GM23248 (cell line): ENCODE measurements at regions not wholly inside any gene's neighbourhood (a gene's known extent, or its start where the extent isn't known, plus 50 kb on each side); places are given as distances from the start of the nearest gene placed in this dataset.

Experiments
- DNase-seq: peaks from one replicate; pipeline ENCODE4 v3.0.0-alpha.2; 2015
- H2AFZ ChIP-seq: fragments of 200-600 bp; sonication (generic); 2 replicates; pipeline ENCODE4 v1.6.1; 2016; ENCODE audit warnings: antibody characterized with exemption
- H3F3A ChIP-seq: fragments of 200-600 bp; sonication (generic); 2 replicates; pipeline ENCODE4 v1.6.1; 2016; ENCODE audit warnings: mild to moderate bottlenecking, antibody characterized with exemption, mixed run types; ENCODE audit not compliant: insufficient read depth
- H3K27ac ChIP-seq: fragments of 200-600 bp; sonication (generic); 2 replicates; pipeline ENCODE4 v1.5.1; 2016; ENCODE audit warnings: mild to moderate bottlenecking
- H3K27me3 ChIP-seq: fragments of 200-600 bp; sonication (generic); replicated peaks from 2 replicates; pipeline ENCODE4 v1.6.1; 2016; ENCODE audit warnings: mild to moderate bottlenecking; ENCODE audit not compliant: insufficient read depth
- H3K36me3 ChIP-seq: fragments of 200-600 bp; sonication (generic); 2 replicates; pipeline ENCODE4 v1.6.1; 2016; ENCODE audit warnings: low read depth, mild to moderate bottlenecking
- H3K4me1 ChIP-seq: fragments of 200-600 bp; sonication (generic); 2 replicates; pipeline ENCODE4 v1.6.1; 2016; ENCODE audit warnings: mild to moderate bottlenecking; ENCODE audit not compliant: insufficient read depth
- H3K4me2 ChIP-seq: fragments of 200-600 bp; sonication (generic); one replicate; pipeline ENCODE4 v1.6.1; 2016; ENCODE audit warnings: mild to moderate bottlenecking; ENCODE audit not compliant: unreplicated experiment
- H3K4me3 ChIP-seq: fragments of 200-600 bp; sonication (generic); 2 replicates; pipeline ENCODE4 v1.5.1; 2016; ENCODE audit warnings: mild to moderate bottlenecking
- H3K79me2 ChIP-seq: fragments of 200-600 bp; sonication (generic); 2 replicates; pipeline ENCODE4 v1.6.1; 2016; ENCODE audit warnings: mild to moderate bottlenecking; ENCODE audit not compliant: insufficient read depth
- H3K9ac ChIP-seq: fragments of 200-600 bp; sonication (generic); 2 replicates; pipeline ENCODE4 v1.6.1; 2016; ENCODE audit warnings: mild to moderate bottlenecking
- H3K9me2 ChIP-seq: fragments of 200-600 bp; sonication (generic); 2 replicates; pipeline ENCODE4 v1.6.1; 2016; ENCODE audit warnings: mixed run types, mild to moderate bottlenecking, moderate library complexity; ENCODE audit not compliant: insufficient read depth
- H3K9me3 ChIP-seq: fragments of 200-600 bp; sonication (generic); one replicate; pipeline ENCODE4 v1.6.1; 2017; ENCODE audit warnings: low read depth
- H4K20me1 ChIP-seq: fragments of 200-600 bp; sonication (generic); 2 replicates; pipeline ENCODE4 v1.6.0; 2016; ENCODE audit not compliant: insufficient read depth
- EZH2 ChIP-seq: fragments of 200-600 bp; sonication (generic); IDR thresholded peaks from 2 replicates; pipeline ENCODE4 v1.6.1; 2018; ENCODE audit warnings: antibody characterized with exemption, mild to moderate bottlenecking; ENCODE audit not compliant: insufficient read depth, poor library complexity, severe bottlenecking
- EZH2phosphoT487 ChIP-seq: fragments of 200-600 bp; sonication (generic); IDR thresholded peaks from 2 replicates; pipeline ENCODE4 v1.6.1; 2018; ENCODE audit warnings: antibody characterized with exemption, moderate library complexity, mild to moderate bottlenecking, low read depth; ENCODE audit not compliant: insufficient read depth
- WGBS, 2 experiments: methylation state at CpG; one replicate each; pipeline ENCODE4 v1.1.6; 2015 to 2017; ENCODE audit warnings: low lambda C conversion rate in 2 of 2, low coverage in 1 of 2; ENCODE audit errors: missing lambda C conversion rate in 2 of 2; 5-methylcytosine and 5-hydroxymethylcytosine counted together
- in situ Hi-C: fragments of 300-500 bp; cut with MboI; formaldehyde crosslinking; loops from 2 replicates; pipeline ENCODE4 v1.15.0; 2020

DNA sequence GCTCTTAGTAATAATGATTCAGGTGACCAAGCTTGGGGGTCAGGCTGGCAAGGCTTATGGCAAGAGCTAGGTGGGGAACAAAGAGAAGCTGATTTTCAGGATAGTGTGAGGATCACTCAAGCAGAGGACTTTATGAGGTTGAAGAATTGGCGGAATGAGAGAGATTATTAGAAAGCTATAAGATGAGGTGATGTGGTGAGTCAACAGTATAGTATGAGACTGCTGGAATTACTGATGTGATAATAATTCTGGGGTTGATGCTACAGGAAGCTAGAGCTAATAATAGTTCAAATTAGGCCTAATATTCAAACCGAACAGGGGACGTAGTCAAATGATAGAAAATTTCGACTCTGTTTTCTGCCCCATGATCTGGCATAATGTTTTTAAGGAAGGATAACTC lies 2115.3 kb upstream of the PIK3C3 start:
- H3K4me2 ChIP-seq: no peak overlapping the region
- in situ Hi-C loops: no loop called here

DNA sequence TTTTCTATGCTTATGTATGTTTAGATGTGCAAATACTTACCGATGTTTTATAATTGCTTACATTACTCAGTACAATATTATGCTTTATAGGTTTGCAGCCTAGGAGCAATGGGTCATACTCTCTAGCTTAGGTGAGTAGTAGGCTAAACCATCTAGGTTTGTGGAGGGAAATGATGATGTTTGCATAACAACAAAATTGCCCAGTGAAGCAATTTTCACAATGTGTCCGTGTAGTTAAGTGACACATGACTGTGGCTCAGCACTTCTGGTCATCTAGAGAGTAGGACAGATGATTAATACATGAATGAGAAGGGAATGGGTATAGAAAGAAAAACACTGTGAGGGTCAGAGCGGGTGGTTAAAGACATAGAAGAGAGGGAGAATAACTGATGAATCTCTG lies 2116.2 kb upstream of the PIK3C3 start:
- in situ Hi-C loops: no loop called here
- Histone ChIP-seq H3K9me2 (no peaks in the 10 kb centered on the region), H3F3A (no peaks in the 10 kb centered on the region; the same call in 1 of the 2 replicates), H3K4me3 (no peak overlapping the region), H3K4me2 (no peak overlapping the region), H3K36me3 (no peaks in the 10 kb centered on the region), H3K9ac (no peak overlapping the region), H3K9me3 (no peaks in the 10 kb centered on the region), H3K79me2 (no peaks in the 10 kb centered on the region), H4K20me1 (no peaks in the 10 kb centered on the region), H3K27ac (no peak overlapping the region), H3K4me1 (0 out of 2 replicates have a peak, but pooled peaks cover 4% of the 10 kb centered on the region), H2AFZ (no peak overlapping the region), H3K27me3 (no peaks in the 10 kb centered on the region)
- TF ChIP-seq EZH2phosphoT487 (no peak), EZH2 (no peak)
- DNase-seq: no peak
- 82 to 87% methylated on average over 3 of the region's 3 CpGs for WGBS, 2 experiments

More for the DNA sequence above, 2115.3 kb upstream of the PIK3C3 start:
- H3K4me1 ChIP-seq: 0 out of 2 replicates have a peak, but pooled peaks cover 4% of the 10 kb centered on the region
- no peaks in the 10 kb centered on the region for H4K20me1 ChIP-seq
- no peaks in the 10 kb centered on the region for H3K79me2 ChIP-seq
- no peaks in the 10 kb centered on the region for H3K9me2 ChIP-seq
- H3K36me3 ChIP-seq: no peaks in the 10 kb centered on the region
- H3K27me3 ChIP-seq: no peaks in the 10 kb centered on the region
- H3K4me3 ChIP-seq: no peak overlapping the region
- no peak overlapping the region for H3K9ac ChIP-seq
- WGBS, 2 experiments: 89 to 97% methylated on average over 4 of the region's 4 CpGs
- DNase-seq: no peak
- H3F3A ChIP-seq: no peaks in the 10 kb centered on the region; the same call in 1 of the 2 replicates
- H3K9me3 ChIP-seq: no peaks in the 10 kb centered on the region
- no peak overlapping the region for H3K27ac ChIP-seq
- TF ChIP-seq EZH2: no peak
- no peak for TF ChIP-seq EZH2phosphoT487
- no peak overlapping the region for H2AFZ ChIP-seq

DNA sequence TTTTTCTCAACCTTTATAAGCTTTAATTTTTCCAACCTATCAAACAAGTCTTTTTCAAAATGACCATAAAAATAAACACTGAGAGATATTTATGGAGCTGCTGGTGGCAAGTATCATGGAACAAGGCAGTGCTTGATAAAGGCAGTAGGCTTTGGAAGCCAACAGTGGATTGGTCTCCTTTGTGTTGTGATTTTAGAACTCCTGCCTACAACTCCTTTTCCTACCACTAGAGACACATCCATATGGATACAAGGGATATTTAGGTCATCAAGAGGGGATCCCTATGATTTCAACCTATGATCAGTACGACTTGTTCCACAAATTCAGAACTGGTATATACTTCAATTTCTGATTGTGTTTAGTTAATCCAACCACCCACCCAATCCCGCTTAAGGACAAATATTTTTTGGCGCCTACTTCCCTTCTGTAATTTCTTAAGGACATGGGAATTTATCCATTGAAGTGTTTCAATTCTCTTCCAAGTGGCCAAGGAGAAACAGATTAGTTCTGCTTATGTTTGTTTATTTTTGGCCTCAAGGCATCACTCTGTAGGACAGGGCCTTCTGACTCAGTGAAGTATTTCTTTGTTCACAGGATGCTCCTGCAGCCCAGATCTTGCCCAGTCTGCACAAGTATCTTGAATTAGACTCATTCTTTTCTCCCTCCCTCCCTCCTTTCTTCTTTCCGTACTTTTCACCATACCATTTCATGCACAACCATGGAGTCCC lies 2119.6 kb upstream of the PIK3C3 start:
- Histone ChIP-seq H3K4me3 (no peak overlapping the region), H3K27me3 (no peaks in the 10 kb centered on the region), H3F3A (no peaks in the 10 kb centered on the region; the same call in 1 of the 2 replicates), H3K27ac (no peak overlapping the region), H3K79me2 (no peaks in the 10 kb centered on the region), H3K9me3 (no peaks in the 10 kb centered on the region), H3K9ac (no peak overlapping the region), H2AFZ (no peak overlapping the region), H3K36me3 (no peaks in the 10 kb centered on the region), H3K4me2 (no peak overlapping the region), H3K4me1 (no peaks in the 10 kb centered on the region), H3K9me2 (no peaks in the 10 kb centered on the region), H4K20me1 (no peaks in the 10 kb centered on the region)
- 63 to 70% methylated on average over 4 of the region's 4 CpGs for WGBS, 2 experiments
- no peak for DNase-seq
- in situ Hi-C loops: no loop called here
- no peak for TF ChIP-seq EZH2
- no peak for TF ChIP-seq EZH2phosphoT487

DNA sequence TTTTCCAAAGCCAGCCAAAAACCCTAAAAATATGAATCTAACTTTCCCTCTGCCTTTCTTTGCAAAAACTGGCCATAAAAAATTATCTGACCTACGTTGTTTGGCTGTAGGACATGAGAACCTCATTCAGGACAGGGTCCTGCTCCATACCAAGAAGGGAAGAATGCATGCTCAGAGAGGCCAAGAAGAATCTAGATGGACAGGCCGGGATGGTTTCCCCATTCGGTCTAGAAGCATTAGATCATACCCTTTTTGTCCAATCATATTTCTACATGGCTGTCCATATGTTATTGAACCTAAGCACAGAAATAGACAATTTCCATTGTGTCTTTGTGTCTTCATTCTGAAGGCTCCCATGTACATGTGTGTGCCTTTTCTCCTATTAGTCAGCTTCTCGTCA lies 2120.4 kb upstream of the PIK3C3 start:
- Histone ChIP-seq H3K9ac (no peak overlapping the region), H3K36me3 (no peaks in the 10 kb centered on the region), H4K20me1 (no peaks in the 10 kb centered on the region), H3K4me3 (no peak overlapping the region), H3K9me3 (no peaks in the 10 kb centered on the region), H3K27me3 (no peaks in the 10 kb centered on the region), H3K9me2 (no peaks in the 10 kb centered on the region), H2AFZ (no peak overlapping the region), H3K27ac (no peak overlapping the region), H3K4me1 (no peaks in the 10 kb centered on the region), H3K79me2 (no peaks in the 10 kb centered on the region), H3F3A (no peaks in the 10 kb centered on the region), H3K4me2 (no peak overlapping the region)
- DNase-seq: no peak
- WGBS, 2 experiments: 53 to 63% methylated on average over 4 of the region's 4 CpGs
- in situ Hi-C loops: no loop called here
- TF ChIP-seq EZH2phosphoT487 (no peak), EZH2 (no peak)
